ENCODE measurements at regions not wholly inside any gene's neighbourhood (a gene's known extent, or its start where the extent isn't known, plus 50 kb on each side); places are given as distances from the start of the nearest gene placed in this dataset.
"Not testable (repeated sequence)": the region's sequence is repeated elsewhere in the genome, so short reads cannot be mapped to it uniquely, and the experiment has no call there.

DNA sequence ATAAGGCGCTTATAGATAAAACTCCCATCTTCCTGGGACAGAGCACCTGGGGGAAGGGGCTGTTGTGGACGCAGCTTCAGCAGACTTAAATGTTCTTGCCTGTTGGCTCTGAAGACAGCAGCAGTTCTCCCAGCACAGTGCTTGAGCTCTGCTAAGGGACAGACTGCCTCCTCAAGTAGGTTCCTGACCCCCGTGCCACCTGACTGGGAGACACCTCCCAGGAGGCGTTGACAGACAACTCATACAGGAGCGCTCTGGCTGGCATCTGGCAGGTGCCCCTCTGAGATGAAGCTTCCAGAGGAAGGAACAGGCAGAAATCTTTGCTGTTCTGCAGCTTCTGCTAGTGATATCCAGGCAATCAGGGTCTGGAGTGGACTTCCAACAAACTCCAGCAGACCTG is 383.1 kb upstream of the EMCN start:
- DNase-seq = not testable (repeated sequence)

- DNase-seq = no peak
Observed at GRCh38 chr4:100900134-100900533, 382.3 kb upstream of the EMCN start.

GRCh38 chr4:100898844-100899243 is 381.0 kb upstream of the EMCN start:
- peak; percentile 70 for DNase-seq

DNA sequence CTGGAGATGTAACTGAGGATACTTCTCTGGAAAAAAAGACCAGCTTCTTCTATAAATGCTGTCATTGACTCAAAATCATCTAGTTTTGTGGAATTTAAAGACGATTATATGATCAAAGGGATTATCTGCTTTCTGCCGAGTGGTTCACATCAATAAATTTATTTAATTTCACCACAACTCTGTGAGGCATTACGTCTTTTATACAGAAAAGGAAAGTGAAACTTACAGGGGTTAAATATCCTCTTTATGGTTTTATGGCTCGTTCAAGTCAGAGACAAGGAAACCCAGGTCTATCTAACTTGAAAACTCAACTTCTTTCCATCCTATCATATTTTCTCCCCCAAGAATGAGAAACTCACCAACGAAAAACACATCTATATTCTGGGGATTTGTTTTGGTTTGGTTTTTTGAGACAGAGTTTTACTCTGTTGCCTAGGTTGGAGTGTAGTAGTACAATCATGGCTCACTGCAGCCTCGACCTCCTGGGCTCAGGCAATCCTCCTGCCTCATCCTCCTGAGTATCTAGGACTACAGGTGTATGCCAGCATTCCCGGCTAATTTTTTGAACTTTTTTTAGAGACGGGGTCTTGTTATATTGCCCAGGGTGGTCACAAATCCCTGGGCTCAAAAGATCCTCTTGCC is 377.9 kb upstream of the EMCN start:
- DNase-seq = no peak

DNA sequence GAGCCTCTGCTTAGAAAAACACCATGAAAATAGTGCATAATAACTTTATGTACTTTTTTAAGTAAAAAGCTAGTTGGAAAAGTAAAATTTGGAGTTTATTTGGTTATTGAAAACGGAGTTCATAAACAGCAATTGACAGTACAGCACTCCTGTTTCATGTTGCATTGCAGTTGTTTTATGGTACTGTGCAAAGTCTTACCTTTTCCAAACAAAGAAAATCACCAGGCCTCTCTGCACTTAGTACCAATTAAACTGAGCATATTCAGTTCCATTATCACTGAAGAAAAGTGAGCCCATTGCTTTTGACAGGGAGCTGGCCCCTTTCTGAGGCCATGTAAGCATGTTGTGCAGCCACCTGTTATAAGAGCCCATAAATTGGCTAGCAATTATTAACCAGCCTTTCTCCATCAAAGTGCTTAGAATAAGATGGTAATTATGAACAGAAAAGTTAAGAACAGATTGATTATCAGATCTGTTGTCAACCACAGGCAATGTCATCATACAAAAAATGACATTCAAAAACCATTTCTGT is 376.6 kb upstream of the EMCN start:
- DNase-seq = no peak

DNA sequence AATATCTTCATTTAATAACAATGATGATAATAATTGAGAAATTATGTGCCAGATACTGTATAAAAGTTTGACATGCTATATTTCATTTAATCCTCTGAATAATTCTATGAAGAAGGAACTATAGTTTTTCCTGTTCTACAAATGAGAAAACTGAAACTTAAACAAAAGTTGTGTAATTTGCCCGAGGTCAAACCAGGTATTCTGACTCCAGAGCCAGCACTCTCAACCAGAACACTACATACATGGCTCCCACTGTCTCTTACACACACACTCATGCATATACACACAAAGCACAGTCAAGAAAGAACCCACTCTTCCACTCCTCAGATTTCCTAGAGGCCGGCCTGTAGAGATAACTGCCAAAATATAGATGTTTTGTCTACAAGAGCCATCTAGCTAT is 374.0 kb upstream of the EMCN start:
- no peak for DNase-seq

- DNase-seq = no peak
Observed at GRCh38 chr4:100889898-100890297, 372.1 kb upstream of the EMCN start.

GRCh38 chr4:100889401-100889800 is 371.6 kb upstream of the EMCN start:
- DNase-seq = no peak

DNA sequence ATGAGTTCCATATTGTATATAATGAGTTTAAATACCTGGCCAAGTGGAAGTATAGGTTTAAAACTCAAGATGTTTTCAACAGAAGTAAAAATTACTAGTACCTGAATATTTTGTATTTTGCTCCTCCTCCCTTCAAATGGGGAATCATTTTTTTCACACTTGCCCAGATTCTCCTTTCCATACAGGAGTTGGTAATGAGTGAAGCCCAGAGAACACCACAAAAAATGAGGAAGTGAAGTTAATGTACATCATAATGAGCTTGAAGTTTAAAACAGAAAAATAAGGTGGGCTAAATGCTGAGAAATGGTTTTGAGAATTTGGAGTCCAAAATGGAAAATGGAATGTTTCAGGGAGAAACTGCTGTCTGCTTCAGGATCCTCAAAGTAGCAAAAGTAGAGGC is 364.8 kb upstream of the EMCN start:
- DNase-seq = no peak

- no peak for DNase-seq
Observed at GRCh38 chr4:100881283-100881682, 363.5 kb upstream of the EMCN start.

DNA sequence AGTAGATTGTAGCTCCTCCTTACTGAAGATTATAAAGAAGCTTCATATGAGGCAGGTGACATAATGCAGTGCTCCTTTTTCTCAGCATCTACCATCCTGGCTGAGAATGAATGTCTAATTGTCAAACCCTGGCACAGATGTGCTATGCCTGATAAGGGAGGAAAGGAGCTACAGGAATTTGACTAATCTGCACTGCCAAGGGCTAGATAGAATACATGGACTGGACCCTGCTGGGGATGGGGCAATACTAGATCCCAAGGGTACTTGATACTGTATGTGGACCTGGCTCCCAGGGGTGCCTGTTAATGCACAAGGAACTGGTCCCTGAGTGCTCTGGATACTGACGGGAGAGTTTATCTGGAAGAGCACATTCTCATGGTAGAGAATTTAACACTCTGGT is 362.2 kb upstream of the EMCN start:
- DNase-seq = no peak

DNA sequence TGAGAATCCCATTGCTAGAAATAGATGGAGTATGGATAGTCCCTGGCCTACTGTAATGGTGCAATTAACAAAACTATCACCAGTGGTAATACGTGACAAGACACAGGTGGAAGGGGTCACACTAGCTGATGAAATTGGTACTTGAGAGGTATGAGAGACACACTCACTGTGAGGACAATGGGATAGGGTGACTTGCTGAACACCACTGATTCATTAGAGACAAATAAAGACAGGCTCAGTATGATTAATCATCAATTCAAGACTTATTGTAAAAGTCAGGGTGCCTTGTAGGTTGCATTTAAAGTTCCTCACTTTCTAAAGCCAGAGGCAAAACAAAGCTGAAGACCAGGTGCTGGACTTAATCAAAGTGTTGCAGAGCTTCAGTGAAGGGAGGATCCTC is 361.6 kb upstream of the EMCN start:
- no peak for DNase-seq

DNA sequence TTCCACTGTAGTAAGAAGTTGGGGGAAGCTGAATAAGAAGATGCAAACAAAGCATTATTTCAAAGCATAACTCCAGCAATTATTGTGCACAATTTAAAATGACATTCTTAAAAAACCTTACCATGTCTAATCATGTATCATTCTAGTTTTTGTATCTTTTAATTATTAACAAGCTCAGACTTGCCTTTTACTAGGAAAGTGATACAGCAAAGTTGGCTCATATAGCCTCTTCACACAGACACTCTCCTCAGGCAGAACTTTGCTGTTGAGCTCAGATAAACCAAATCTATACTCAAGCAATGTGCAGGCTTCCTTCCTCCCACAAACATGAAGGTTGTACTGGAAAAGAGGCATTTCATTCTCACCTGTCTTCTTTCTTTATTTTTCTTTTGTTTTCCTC is 358.7 kb upstream of the EMCN start:
- DNase-seq = no peak

DNA sequence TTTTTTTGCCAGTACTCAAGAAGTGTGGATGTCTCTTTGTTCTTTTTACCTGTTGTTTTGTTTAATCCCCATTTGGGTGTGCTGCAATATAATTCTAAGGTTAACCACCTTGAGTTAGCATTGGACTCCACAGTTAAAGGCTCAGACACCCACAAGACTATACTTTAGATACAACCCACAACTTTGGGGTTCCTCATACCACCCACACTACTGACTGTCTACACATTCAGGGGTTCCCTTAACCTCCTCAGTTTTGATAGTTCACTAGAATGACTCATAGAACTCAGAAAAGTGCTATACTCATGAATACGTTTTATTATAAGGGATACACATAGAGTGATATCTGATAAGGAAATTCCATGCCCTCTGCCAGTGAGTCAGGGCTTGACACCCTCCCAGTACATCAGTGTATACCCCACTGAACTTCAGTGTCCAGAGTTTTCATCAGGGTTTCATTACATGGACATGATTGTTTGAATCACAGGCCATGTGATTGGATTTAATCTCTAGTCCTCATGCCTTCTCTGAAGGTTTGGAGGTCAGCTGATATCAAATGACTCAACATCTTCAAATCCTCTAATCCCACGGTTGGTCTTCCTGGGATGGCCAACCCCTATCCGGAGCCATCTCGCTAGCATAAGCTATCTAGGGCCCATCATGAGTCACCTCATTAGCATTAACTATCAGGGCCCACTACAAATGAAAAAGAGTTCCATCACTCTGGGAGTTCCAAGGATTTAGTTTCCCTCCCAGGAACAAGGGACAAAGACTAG is 357.7 kb upstream of the EMCN start:
- no peak for DNase-seq

- DNase-seq = no peak
Observed at GRCh38 chr4:100872811-100873210, 355.0 kb upstream of the EMCN start.

- DNase-seq = no peak
Observed at GRCh38 chr4:100870940-100871772, 353.3 kb upstream of the EMCN start.

DNA sequence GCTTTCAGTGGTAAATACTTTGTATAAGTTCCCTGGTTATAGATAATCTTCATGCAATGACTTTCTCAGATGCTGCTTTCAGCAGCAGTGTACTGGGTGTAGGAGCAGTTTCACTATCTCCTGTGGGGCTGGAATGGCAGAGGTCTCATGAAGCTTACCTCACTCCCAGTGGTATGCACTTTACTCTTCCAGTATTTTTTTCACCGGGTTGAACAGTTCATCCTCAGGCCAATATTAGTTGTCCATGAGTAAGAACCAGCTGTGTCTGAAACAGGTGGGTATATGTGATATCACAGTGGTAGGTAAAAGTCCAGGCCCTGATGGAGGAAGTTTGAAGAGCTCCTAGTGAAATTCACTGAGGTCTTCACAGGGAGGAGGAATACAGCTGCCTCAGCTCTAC is 351.5 kb upstream of the EMCN start:
- DNase-seq = no peak

GRCh38 chr4:100868281-100868680 is 350.5 kb upstream of the EMCN start:
- peak; percentile 59 for DNase-seq

DNA sequence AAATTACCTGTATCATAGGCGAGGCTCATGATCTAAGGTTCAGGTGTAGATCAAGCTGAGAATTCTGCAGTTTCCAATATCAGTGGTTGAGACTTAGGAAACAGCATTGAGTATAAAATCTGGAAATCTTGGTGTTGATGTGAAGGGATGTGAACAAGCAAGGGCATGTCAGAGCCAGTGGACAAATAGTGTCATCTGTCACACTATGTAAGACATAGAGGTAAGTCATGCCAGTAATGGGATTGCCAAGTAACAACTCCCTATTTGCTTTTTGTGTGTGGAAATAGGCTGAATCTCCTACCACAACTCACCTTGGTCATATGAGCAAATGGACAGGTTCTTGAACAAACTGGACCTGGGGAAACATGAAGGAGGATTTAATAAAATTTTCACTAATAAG is 334.5 kb upstream of the EMCN start:
- no peak for DNase-seq

- no peak for DNase-seq
Observed at GRCh38 chr4:100849319-100849718, 331.5 kb upstream of the EMCN start.

DNA sequence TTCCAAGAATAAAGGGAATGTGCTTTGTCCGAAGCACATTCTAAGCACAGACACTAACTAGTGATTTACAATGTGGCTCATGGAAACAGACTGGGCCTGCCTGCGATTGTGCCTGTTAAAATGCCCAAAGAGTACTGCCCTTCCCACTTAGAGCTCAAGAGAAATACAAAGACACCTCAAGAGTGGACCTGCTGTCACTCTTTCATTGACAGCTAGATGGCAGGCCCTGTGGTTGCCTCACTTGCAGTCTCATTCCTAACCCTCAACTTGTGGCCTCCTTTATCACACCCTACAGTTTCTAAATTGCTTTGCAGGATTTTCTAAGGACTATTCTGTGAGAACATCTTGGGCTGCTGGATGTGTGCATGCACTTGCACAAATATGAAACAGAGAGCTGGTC is 331.0 kb upstream of the EMCN start:
- no peak for DNase-seq

- DNase-seq = no peak
Observed at GRCh38 chr4:100843910-100844309, 326.1 kb upstream of the EMCN start.

DNA sequence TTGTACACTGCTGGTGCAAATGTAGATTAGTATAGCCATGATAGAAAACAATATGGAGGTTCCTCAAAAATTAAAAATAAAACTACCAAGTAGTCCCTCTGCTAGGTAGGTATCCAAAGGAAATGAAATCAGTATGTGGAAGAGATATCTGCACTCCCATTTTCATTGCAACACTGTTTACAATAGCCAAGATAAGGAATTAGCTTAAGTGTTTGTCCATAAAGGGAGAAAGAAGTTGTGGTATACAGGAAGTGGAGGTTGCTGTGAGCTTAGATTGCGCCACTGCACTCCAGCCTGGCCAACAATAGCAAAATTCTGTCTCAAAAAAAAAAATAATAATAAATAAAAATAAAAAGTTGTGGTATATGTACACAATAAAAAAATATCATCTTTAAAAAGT is 325.0 kb upstream of the EMCN start:
- DNase-seq = no peak

DNA sequence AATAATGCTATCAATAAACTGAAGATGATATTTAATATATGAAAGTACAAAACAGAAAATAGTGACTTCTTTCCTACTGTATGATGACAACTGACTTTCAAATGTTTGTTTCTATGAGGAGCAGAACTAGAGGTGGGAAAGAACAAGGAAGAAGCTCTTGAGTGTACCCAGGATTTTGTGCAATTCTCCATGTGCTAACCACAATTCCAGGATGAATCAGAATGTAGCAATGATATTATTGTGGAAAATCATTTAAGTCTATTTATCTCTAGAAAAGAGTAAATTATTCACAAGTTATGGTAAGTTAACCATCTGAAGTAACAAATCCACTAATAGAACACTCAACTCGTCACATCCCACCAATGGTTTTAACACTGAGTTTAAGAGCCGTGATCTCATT is 324.1 kb upstream of the EMCN start:
- DNase-seq = no peak

Data from NCI-H774 (cell line).